ENCODE measurements at regions not wholly inside any gene's neighbourhood (a gene's known extent, or its start where the extent isn't known, plus 50 kb on each side); places are given as distances from the start of the nearest gene placed in this dataset.

- TF ChIP-seq ZNF674 (CRISPR knock-in tag; IDR thresholded peaks at IDR 0.05; ENCODE audit: low read depth) (0 out of 2 replicates have a peak, but pooled peaks have one; percentile 70), ATF5 (CRISPR knock-in tag; IDR thresholded peaks at IDR 0.05; ENCODE audit: low read depth) (0 out of 2 replicates have a peak, but pooled peaks have one; percentile 11), ZNF441 (CRISPR knock-in tag; IDR thresholded peaks at IDR 0.05; ENCODE audit: borderline replicate concordance) (no peak), NONO (IDR thresholded peaks at IDR 0.05) (no peak), NONO (CRISPR knock-in tag; conservative IDR thresholded peaks at IDR 0.05) (no peak), NKX3-1 (CRISPR knock-in tag; IDR thresholded peaks at IDR 0.05) (0 out of 2 replicates have a peak, but pooled peaks have one; percentile 24), ZC3H13 (CRISPR knock-in tag; IDR thresholded peaks at IDR 0.05) (0 out of 2 replicates have a peak, but pooled peaks have one; percentile 3), ZNF407 (CRISPR knock-in tag; IDR thresholded peaks at IDR 0.05; ENCODE audit: not compliant biosample characterization) (no peak), GLMP (CRISPR knock-in tag; IDR thresholded peaks at IDR 0.05; ENCODE audit: borderline replicate concordance) (no peak), ZNF720 (CRISPR knock-in tag; IDR thresholded peaks at IDR 0.05) (no peak), ZBTB42 (CRISPR knock-in tag; IDR thresholded peaks at IDR 0.05) (no peak), ZNF652 (CRISPR knock-in tag; IDR thresholded peaks at IDR 0.05; ENCODE audit: borderline replicate concordance, low read depth) (no peak), REXO4 (CRISPR knock-in tag; IDR thresholded peaks at IDR 0.05; ENCODE audit: borderline replicate concordance) (no peak), ZNF549 (CRISPR knock-in tag; IDR thresholded peaks at IDR 0.05) (no peak), SNAPC5 (CRISPR knock-in tag; IDR thresholded peaks at IDR 0.05; ENCODE audit: borderline replicate concordance) (no peak), ZNF235 (CRISPR knock-in tag; IDR thresholded peaks at IDR 0.05; ENCODE audit: borderline replicate concordance) (0 out of 2 replicates have a peak, but pooled peaks have one; percentile 16), TIGD3 (CRISPR knock-in tag; IDR thresholded peaks at IDR 0.05; ENCODE audit: borderline replicate concordance) (peak; percentile 44; the same call in 1 of the 2 replicates)
Measured at GRCh38 chr6:167667204-167668018, 159.3 kb upstream of the AFDN start (continued).
